B cell (primary cell): ENCODE measurements at regions not wholly inside any gene's neighbourhood (a gene's known extent, or its start where the extent isn't known, plus 50 kb on each side); places are given as distances from the start of the nearest gene placed in this dataset.

Experiments
- ATAC-seq: fragments of 200-7000 bp; cut with Tn5 transposase; one replicate; pipeline ENCODE4 v1.10.0; 2021; ENCODE audit warnings: low read depth, mild to moderate bottlenecking, moderate number of reproducible peaks, moderate library complexity
- CTCF ChIA-PET: fragments of 350-600 bp; sonication (Branson Sonifier 250); formaldehyde crosslinking; loops from one replicate; lab custom pipeline; 2021; ENCODE audit warnings: antibody characterized with exemption, inconsistent platforms; lab: Charles Lee
- POLR2A ChIA-PET: fragments of 350-600 bp; sonication (Branson Sonifier 250); formaldehyde crosslinking; loops from one replicate; lab custom pipeline; 2021; ENCODE audit warnings: antibody characterized with exemption; lab: Charles Lee
- DNase-seq: peaks from one replicate; pipeline ENCODE4 v3.0.0; 2013
- H2AFZ ChIP-seq: 2 replicates; pipeline ENCODE4 v1.6.1; 2012; ENCODE audit warnings: mild to moderate bottlenecking, low read depth, low read length; ENCODE audit not compliant: insufficient read depth, poor library complexity, severe bottlenecking
- H3K27ac ChIP-seq, 2 donors: 1 replicate in 1 of 2; 2 replicates in 1 of 2; pipeline ENCODE4 v1.5.1; 2012 to 2013; ENCODE audit warnings: low read length in 2 of 2, mild to moderate bottlenecking in 2 of 2, moderate library complexity in 1 of 2
- H3K27me3 ChIP-seq, 4 experiments: fragments of 200-600 bp in 1 of 4; sonication (generic) in 1 of 4; replicated peaks in 1 of 4; 1 replicate in 2 of 4; 2 replicates in 2 of 4; pipeline versions ENCODE4 v1.6.1 to v1.7.0; 2013 to 2016; ENCODE audit warnings: low read length in 3 of 4, mild to moderate bottlenecking in 2 of 4, mixed read lengths in 1 of 4, moderate library complexity in 1 of 4; ENCODE audit not compliant: insufficient read depth in 4 of 4, control insufficient read depth in 3 of 4; ENCODE audit errors: control extremely low read depth in 1 of 4
- H3K36me3 ChIP-seq, 2 experiments: replicated peaks in 1 of 2; 1 replicate in 1 of 2; 2 replicates in 1 of 2; pipeline versions ENCODE4 v1.6.1 to v1.7.1; 2013; ENCODE audit warnings: low read length in 1 of 2; ENCODE audit not compliant: insufficient read depth in 2 of 2, control insufficient read depth in 1 of 2; ENCODE audit errors: control extremely low read depth in 1 of 2, extremely low read depth in 1 of 2
- H3K4me1 ChIP-seq, 2 donors: fragments of 200-600 bp in 1 of 2; sonication (generic) in 1 of 2; 1 replicate in 1 of 2; 2 replicates in 1 of 2; pipeline versions ENCODE4 v1.5.1 to v1.6.1; 2013 to 2017; ENCODE audit warnings: low read length in 2 of 2; ENCODE audit not compliant: control insufficient read depth in 2 of 2, insufficient read depth in 2 of 2
- H3K4me2 ChIP-seq: replicated peaks from 2 replicates; pipeline ENCODE3; 2012; ENCODE audit warnings: mild to moderate bottlenecking, low read depth, low read length; ENCODE audit not compliant: poor library complexity, severe bottlenecking
- H3K4me3 ChIP-seq, 5 experiments: fragments of 200-600 bp in 1 of 5; sonication (generic) in 1 of 5; 1 replicate in 3 of 5; 2 replicates in 2 of 5; pipeline versions ENCODE4 v1.5.1 to v1.7.0; 2011 to 2016; ENCODE audit warnings: low read length in 4 of 5, mild to moderate bottlenecking in 4 of 5, low read depth in 2 of 5, control low read depth in 1 of 5, moderate library complexity in 1 of 5; ENCODE audit not compliant: insufficient read depth in 1 of 5; ENCODE audit errors: control extremely low read depth in 1 of 5, extremely low read depth in 1 of 5
- H3K79me2 ChIP-seq: fragments of 200-600 bp; sonication (generic); one replicate; pipeline ENCODE4 v1.6.0; 2016; ENCODE audit warnings: low read length; ENCODE audit not compliant: control insufficient read depth, insufficient read depth
- H3K9ac ChIP-seq: fragments of 200-600 bp; sonication (generic); 2 replicates; pipeline ENCODE4 v1.6.1; 2017; ENCODE audit warnings: mild to moderate bottlenecking, low read length, moderate library complexity
- H3K9me3 ChIP-seq, 3 donors: one replicate each; pipeline versions ENCODE4 v1.6.1 to v1.7.1; 2013; ENCODE audit warnings: low read length in 2 of 3; ENCODE audit not compliant: control insufficient read depth in 2 of 3, insufficient read depth in 1 of 3; ENCODE audit errors: control extremely low read depth in 1 of 3
- H4K20me1 ChIP-seq: 2 replicates; pipeline ENCODE4 v1.6.0; 2012; ENCODE audit warnings: mild to moderate bottlenecking, low read length; ENCODE audit not compliant: insufficient read depth, control insufficient read depth, poor library complexity, severe bottlenecking
- H3K27ac Mint-ChIP-seq: one replicate; pipeline ENCODE4 v1.8.0; 2021; ENCODE audit warnings: mixed read lengths
- H3K27me3 Mint-ChIP-seq: one replicate; pipeline ENCODE4 v1.8.0; 2021; ENCODE audit warnings: mixed read lengths
- H3K4me1 Mint-ChIP-seq: one replicate; pipeline ENCODE4 v1.8.0; 2021; ENCODE audit warnings: mixed read lengths
- H3K4me3 Mint-ChIP-seq: one replicate; pipeline ENCODE4 v1.8.0; 2021; ENCODE audit warnings: mixed read lengths
- H3K9me3 Mint-ChIP-seq: one replicate; pipeline ENCODE4 v1.8.0; 2022; ENCODE audit warnings: mixed read lengths; ENCODE audit not compliant: insufficient read depth
- EZH2 ChIP-seq: IDR thresholded peaks from 2 replicates; pipeline ENCODE4 v1.6.1; 2012; ENCODE audit warnings: borderline replicate concordance, low read depth, mild to moderate bottlenecking, moderate library complexity, low read length; ENCODE audit not compliant: insufficient read depth, poor library complexity, severe bottlenecking
- WGBS: methylation state at CpG from one replicate; pipeline ENCODE4 v1.1.5; 2013; ENCODE audit warnings: missing lambda C conversion rate; ENCODE audit not compliant: insufficient coverage; 5-methylcytosine and 5-hydroxymethylcytosine counted together
- intact Hi-C: fragments of 100-400 bp; cut with micrococcal nuclease; formaldehyde crosslinking; loops from one replicate; pipeline ENCODE4 v1.10.0; 2022
- TF ChIP-seq, protein P1 (sequence below): fragments of 200-600 bp; IDR thresholded peaks from one replicate; pipeline ENCODE4 v1.8.0; 2022; ENCODE audit warnings: antibody characterized with exemption, mild to moderate bottlenecking

DNA sequence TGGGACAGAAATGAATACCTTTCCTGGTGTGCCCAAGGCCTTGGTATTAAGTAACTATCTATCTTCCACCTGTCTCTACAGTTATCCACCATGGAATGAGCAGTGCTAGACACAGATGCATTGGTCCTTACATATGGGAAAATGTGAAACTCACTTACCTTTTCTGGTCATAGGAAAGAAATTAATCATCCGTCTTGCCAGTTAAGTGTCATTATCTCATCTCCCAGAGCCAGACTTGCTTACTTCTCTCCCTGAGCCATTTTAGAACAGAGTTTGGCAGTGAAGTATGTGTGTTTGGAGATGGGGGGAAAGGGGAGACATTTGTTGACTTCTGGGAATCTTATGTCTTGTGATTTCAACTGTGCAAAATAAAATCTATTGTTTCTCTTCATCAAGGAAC is 1211.0 kb upstream of the CDH6 start:
- Mint-ChIP-seq H3K9me3 (peaks cover 3% of the 10 kb centered on the region), H3K27ac (no peak overlapping the region), H3K27me3 (no peaks in the 10 kb centered on the region), H3K4me3 (no peak overlapping the region), H3K4me1 (no peaks in the 10 kb centered on the region)
- ChIA-PET CTCF (no interaction called here), POLR2A (no interaction called here)
- Histone ChIP-seq H3K27ac (no peak overlapping the region), H4K20me1 (no peaks in the 10 kb centered on the region), H3K4me2 (no peak overlapping the region), H2AFZ (no peak overlapping the region), H3K27me3 (no peaks in the 10 kb centered on the region), H3K4me1 (no peaks in the 10 kb centered on the region), H3K9me3 (peaks cover 0 to 3% (median 0%) of the 10 kb centered on the region in 3 donors), H3K4me3 (no peak overlapping the region), H3K79me2 (no peaks in the 10 kb centered on the region), H3K9ac (no peak overlapping the region), H3K36me3 (no peaks in the 10 kb centered on the region)
- TF ChIP-seq EZH2 = no peak
- TF ChIP-seq, protein P1, sequence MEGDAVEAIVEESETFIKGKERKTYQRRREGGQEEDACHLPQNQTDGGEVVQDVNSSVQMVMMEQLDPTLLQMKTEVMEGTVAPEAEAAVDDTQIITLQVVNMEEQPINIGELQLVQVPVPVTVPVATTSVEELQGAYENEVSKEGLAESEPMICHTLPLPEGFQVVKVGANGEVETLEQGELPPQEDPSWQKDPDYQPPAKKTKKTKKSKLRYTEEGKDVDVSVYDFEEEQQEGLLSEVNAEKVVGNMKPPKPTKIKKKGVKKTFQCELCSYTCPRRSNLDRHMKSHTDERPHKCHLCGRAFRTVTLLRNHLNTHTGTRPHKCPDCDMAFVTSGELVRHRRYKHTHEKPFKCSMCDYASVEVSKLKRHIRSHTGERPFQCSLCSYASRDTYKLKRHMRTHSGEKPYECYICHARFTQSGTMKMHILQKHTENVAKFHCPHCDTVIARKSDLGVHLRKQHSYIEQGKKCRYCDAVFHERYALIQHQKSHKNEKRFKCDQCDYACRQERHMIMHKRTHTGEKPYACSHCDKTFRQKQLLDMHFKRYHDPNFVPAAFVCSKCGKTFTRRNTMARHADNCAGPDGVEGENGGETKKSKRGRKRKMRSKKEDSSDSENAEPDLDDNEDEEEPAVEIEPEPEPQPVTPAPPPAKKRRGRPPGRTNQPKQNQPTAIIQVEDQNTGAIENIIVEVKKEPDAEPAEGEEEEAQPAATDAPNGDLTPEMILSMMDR = no peak
- intact Hi-C loops = no loop called here
- DNase-seq (no peak), ATAC-seq (no peak)
- WGBS = no CpG with 5 or more reads among the region's 1 CpG

DNA sequence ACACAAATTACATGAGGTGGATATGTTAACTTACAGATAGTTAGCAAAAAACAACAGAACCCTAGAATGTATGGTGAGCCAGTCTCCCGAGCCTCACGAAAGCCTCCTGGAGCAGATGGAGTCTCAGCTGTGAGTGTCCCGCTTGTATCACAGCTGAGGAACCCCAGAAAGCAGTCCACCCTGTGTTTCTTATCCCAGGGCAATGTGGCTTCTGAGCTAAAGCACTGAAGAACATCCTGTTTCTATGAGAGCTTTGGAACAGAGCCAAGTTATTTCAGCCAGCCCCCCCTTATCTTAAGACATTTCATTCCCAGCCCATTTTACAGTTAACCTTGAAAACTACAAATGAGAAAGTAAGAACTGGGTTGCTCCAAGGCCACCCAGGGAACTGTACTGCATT is 1220.9 kb upstream of the CDH6 start:
- ATAC-seq = no peak
- H3K27ac ChIP-seq = no peak overlapping the region
- ChIA-PET CTCF (no interaction called here), POLR2A (no interaction called here)
- Mint-ChIP-seq H3K4me3 (no peak overlapping the region), H3K27me3 (no peaks in the 10 kb centered on the region), H3K4me1 (no peaks in the 10 kb centered on the region), H3K9me3 (peaks cover 13% of the 10 kb centered on the region), H3K27ac (no peak overlapping the region)
- 85% methylated on average over 3 of the region's 3 CpGs for WGBS
- no peak for TF ChIP-seq EZH2
- TF ChIP-seq, protein P1 = no peak
- intact Hi-C loops = no loop called here
- H3K9me3 ChIP-seq = no peaks in the 10 kb centered on the region
- H4K20me1 ChIP-seq = no peaks in the 10 kb centered on the region
- no peaks in the 10 kb centered on the region for H3K36me3 ChIP-seq
- no peaks in the 10 kb centered on the region for H3K27me3 ChIP-seq
- no peak overlapping the region for H3K4me2 ChIP-seq
- H3K9ac ChIP-seq = no peak overlapping the region
- H3K79me2 ChIP-seq = no peaks in the 10 kb centered on the region
- H2AFZ ChIP-seq = no peak overlapping the region
- no peaks in the 10 kb centered on the region for H3K4me1 ChIP-seq
- no peak overlapping the region for H3K4me3 ChIP-seq
- no peak for DNase-seq
